ENCODE measurements at regions not wholly inside any gene's neighbourhood (a gene's known extent, or its start where the extent isn't known, plus 50 kb on each side); places are given as distances from the start of the nearest gene placed in this dataset.
"Not testable (repeated sequence)": the region's sequence is repeated elsewhere in the genome, so short reads cannot be mapped to it uniquely, and the experiment has no call there.

DNA sequence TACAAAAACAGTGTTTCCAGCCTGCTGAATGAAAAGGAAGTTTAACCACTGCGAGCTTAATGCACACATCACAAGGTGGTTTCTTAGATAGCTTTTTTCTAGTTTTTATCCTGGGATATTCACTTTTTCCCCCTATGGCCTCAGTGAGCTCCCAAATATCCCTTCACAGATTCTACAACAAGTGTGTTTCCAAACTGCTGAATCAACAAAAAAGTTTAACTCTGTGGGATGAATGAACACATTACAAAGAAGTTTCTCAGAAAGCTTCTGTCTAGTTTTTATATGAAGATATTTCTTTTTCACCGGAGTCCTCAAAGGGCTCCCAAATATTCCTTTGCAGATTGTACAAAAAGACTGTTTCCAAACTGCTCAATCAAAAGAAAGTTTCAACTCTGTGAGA lies 233.1 kb upstream of the TRIM48 start:
- not testable (repeated sequence) for TF ChIP-seq CTCF (IDR thresholded peaks at IDR 0.05); SIN3A (IDR thresholded peaks at IDR 0.05; ENCODE audit: borderline replicate concordance, insufficient read depth, low read depth, low read length); POLR2AphosphoS5 (IDR thresholded peaks at IDR 0.05; ENCODE audit: low read depth, low read length); TCF7L2 (IDR thresholded peaks at IDR 0.05; ENCODE audit: low read depth, low read length); REST (IDR thresholded peaks at IDR 0.05; ENCODE audit: insufficient read depth in 1 of 2, low read depth in 2 of 2, low read length in 1 of 2)
